HepG2 (cell line): ENCODE measurements at regions not wholly inside any gene's neighbourhood (a gene's known extent, or its start where the extent isn't known, plus 50 kb on each side); places are given as distances from the start of the nearest gene placed in this dataset.
A peak's percentile ranks its signal among the peaks of the same experiment; 100 is the strongest.

Experiments used
- AGO1 ChIP-seq: fragments of 200-400 bp; formaldehyde crosslinking; IDR thresholded peaks from 2 replicates; pipeline ENCODE4 v1.6.1; 2017; ENCODE audit warnings: mild to moderate bottlenecking, low read depth, low read length, moderate library complexity; ENCODE audit not compliant: poor library complexity, severe bottlenecking
- ARID5B ChIP-seq: IDR thresholded peaks from 2 replicates; pipeline ENCODE4 v1.4.0; 2020; ENCODE audit warnings: mild to moderate bottlenecking, missing genetic modification reagents
- ETV5 ChIP-seq: IDR thresholded peaks from 2 replicates; pipeline ENCODE4 v1.6.1; 2018; ENCODE audit warnings: missing biosample characterization, missing genetic modification reagents, inconsistent platforms, borderline replicate concordance
- HMG20A ChIP-seq: IDR thresholded peaks from 2 replicates; pipeline ENCODE4 v1.6.1; 2016; ENCODE audit warnings: borderline replicate concordance
- JUN ChIP-seq: sonication (generic); formaldehyde crosslinking; IDR thresholded peaks from 2 replicates; pipeline ENCODE4 v1.4.0; 2020; ENCODE audit warnings: mild to moderate bottlenecking, missing genetic modification reagents
- KLF6 ChIP-seq: IDR thresholded peaks from 2 replicates; pipeline ENCODE4 v1.8.0; 2016; ENCODE audit warnings: missing biosample characterization, missing genetic modification reagents
- MED1 ChIP-seq: sonication (generic); formaldehyde crosslinking; IDR thresholded peaks from 2 replicates; pipeline ENCODE4 v1.4.0; 2020; ENCODE audit warnings: missing genetic modification reagents
- PPARG ChIP-seq: conservative IDR thresholded peaks from 2 replicates; pipeline ENCODE4 v1.6.1; 2016; ENCODE audit warnings: missing biosample characterization, missing genetic modification reagents
- RARA ChIP-seq: IDR thresholded peaks from 2 replicates; pipeline ENCODE4 v1.6.1; 2016; ENCODE audit warnings: missing genetic modification reagents, missing compliant biosample characterization
- SOX5 ChIP-seq: IDR thresholded peaks from 2 replicates; pipeline ENCODE4 v1.6.1; 2016; ENCODE audit warnings: borderline replicate concordance
- ZBTB39 ChIP-seq: sonication (generic); formaldehyde crosslinking; IDR thresholded peaks from 2 replicates; pipeline ENCODE4 v1.5.0; 2020; ENCODE audit warnings: missing genetic modification reagents
- ZGPAT ChIP-seq: IDR thresholded peaks from 2 replicates; pipeline ENCODE4 v1.6.1; 2016; ENCODE audit warnings: mild to moderate bottlenecking
- ZNF17 ChIP-seq: sonication (generic); formaldehyde crosslinking; IDR thresholded peaks from 2 replicates; pipeline ENCODE4 v1.5.0; 2020; ENCODE audit warnings: mild to moderate bottlenecking, missing genetic modification reagents
- ZNF564 ChIP-seq: sonication (generic); formaldehyde crosslinking; IDR thresholded peaks from 2 replicates; pipeline ENCODE4 v1.8.1; 2023; ENCODE audit warnings: mild to moderate bottlenecking, missing genetic modification reagents
- ZNF670 ChIP-seq: sonication (generic); formaldehyde crosslinking; IDR thresholded peaks from 2 replicates; pipeline ENCODE4 v1.8.0; 2022; ENCODE audit warnings: mild to moderate bottlenecking, missing genetic modification reagents, borderline replicate concordance
- ZNF776 ChIP-seq: sonication (generic); formaldehyde crosslinking; IDR thresholded peaks from 2 replicates; pipeline ENCODE4 v1.4.0; 2020; ENCODE audit warnings: mild to moderate bottlenecking, missing genetic modification reagents
- TF ChIP-seq, protein P1 (sequence below): sonication (generic); formaldehyde crosslinking; conservative IDR thresholded peaks from 2 replicates; pipeline ENCODE4 v1.4.0; 2020; ENCODE audit warnings: mild to moderate bottlenecking, missing genetic modification reagents, moderate library complexity
- TF ChIP-seq, protein P2 (sequence below): IDR thresholded peaks from 2 replicates; pipeline ENCODE4 v1.6.1; 2012; ENCODE audit warnings: low read depth, low read length, improper control_type of control experiment

GRCh38 chr4:123340381-123340701 is 56.3 kb upstream of the SPRY1 start (continued):
- TF ChIP-seq ZNF564 (CRISPR knock-in tag) (no peak), AGO1 (no peak), ARID5B (CRISPR knock-in tag) (peak; percentile 72), RARA (CRISPR knock-in tag) (peak; percentile 24; the same call in 1 of the 2 replicates), ZNF17 (no peak), MED1 (CRISPR knock-in tag) (peak; percentile 43), KLF6 (CRISPR knock-in tag) (no peak), HMG20A (CRISPR knock-in tag) (peak; percentile 61; the same call in 1 of the 2 replicates), SOX5 (CRISPR knock-in tag) (peak; percentile 8; the same call in 1 of the 2 replicates), ZNF670 (CRISPR knock-in tag) (no peak), ZNF776 (CRISPR knock-in tag) (no peak), ZBTB39 (CRISPR knock-in tag) (no peak), ZGPAT (CRISPR knock-in tag) (0 out of 2 replicates have a peak, but pooled peaks have one; percentile 33), PPARG (CRISPR knock-in tag) (0 out of 2 replicates have a peak, but pooled peaks have one; percentile 16), JUN (CRISPR knock-in tag) (0 out of 2 replicates have a peak, but pooled peaks have one; percentile 52), ETV5 (CRISPR knock-in tag) (0 out of 2 replicates have a peak, but pooled peaks have one; percentile 11)
- TF ChIP-seq, protein P1, sequence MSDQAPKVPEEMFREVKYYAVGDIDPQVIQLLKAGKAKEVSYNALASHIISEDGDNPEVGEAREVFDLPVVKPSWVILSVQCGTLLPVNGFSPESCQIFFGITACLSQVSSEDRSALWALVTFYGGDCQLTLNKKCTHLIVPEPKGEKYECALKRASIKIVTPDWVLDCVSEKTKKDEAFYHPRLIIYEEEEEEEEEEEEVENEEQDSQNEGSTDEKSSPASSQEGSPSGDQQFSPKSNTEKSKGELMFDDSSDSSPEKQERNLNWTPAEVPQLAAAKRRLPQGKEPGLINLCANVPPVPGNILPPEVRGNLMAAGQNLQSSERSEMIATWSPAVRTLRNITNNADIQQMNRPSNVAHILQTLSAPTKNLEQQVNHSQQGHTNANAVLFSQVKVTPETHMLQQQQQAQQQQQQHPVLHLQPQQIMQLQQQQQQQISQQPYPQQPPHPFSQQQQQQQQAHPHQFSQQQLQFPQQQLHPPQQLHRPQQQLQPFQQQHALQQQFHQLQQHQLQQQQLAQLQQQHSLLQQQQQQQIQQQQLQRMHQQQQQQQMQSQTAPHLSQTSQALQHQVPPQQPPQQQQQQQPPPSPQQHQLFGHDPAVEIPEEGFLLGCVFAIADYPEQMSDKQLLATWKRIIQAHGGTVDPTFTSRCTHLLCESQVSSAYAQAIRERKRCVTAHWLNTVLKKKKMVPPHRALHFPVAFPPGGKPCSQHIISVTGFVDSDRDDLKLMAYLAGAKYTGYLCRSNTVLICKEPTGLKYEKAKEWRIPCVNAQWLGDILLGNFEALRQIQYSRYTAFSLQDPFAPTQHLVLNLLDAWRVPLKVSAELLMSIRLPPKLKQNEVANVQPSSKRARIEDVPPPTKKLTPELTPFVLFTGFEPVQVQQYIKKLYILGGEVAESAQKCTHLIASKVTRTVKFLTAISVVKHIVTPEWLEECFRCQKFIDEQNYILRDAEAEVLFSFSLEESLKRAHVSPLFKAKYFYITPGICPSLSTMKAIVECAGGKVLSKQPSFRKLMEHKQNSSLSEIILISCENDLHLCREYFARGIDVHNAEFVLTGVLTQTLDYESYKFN = peak; percentile 44; the same call in 1 of the 2 replicates
- TF ChIP-seq, protein P2, sequence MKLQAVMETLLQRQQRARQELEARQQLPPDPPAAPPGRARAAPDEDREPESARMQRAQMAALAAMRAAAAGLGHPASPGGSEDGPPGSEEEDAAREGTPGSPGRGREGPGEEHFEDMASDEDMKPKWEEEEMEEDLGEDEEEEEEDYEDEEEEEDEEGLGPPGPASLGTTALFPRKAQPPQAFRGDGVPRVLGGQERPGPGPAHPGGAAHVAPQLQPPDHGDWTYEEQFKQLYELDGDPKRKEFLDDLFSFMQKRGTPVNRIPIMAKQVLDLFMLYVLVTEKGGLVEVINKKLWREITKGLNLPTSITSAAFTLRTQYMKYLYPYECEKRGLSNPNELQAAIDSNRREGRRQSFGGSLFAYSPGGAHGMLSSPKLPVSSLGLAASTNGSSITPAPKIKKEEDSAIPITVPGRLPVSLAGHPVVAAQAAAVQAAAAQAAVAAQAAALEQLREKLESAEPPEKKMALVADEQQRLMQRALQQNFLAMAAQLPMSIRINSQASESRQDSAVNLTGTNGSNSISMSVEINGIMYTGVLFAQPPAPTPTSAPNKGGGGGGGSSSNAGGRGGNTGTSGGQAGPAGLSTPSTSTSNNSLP = 0 out of 2 replicates have a peak, but pooled peaks have one; percentile 19
